Suppressor macrophage (primary cell): ENCODE measurements at regions not wholly inside any gene's neighbourhood (a gene's known extent, or its start where the extent isn't known, plus 50 kb on each side); places are given as distances from the start of the nearest gene placed in this dataset.
"Not testable (repeated sequence)": the region's sequence is repeated elsewhere in the genome, so short reads cannot be mapped to it uniquely, and the experiment has no call there.

Experiments
- DNase-seq, 4 experiments: peaks; one replicate each; pipeline ENCODE4 v3.0.0-alpha.2; 2020 to 2022

DNA sequence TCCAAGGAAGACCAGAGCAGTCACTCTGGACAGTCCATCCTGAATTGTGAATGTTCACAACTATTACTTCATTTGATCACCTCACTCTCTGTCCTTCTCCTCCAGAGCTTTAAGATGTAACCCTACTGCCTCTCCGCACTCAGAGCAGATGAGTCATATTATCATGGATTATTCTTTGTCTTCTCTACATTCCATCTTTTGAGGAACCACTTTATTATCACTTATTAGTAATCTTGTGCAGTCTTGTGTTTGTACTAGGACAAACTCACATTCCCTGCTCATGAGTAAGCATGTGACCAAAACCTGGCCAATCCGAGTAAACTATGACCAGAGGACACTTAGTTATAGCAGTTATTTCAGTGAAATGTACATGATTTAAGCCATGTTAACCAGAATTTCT, 401.5 kb upstream of the ADGRB3 start:
- no peak for DNase-seq

DNA sequence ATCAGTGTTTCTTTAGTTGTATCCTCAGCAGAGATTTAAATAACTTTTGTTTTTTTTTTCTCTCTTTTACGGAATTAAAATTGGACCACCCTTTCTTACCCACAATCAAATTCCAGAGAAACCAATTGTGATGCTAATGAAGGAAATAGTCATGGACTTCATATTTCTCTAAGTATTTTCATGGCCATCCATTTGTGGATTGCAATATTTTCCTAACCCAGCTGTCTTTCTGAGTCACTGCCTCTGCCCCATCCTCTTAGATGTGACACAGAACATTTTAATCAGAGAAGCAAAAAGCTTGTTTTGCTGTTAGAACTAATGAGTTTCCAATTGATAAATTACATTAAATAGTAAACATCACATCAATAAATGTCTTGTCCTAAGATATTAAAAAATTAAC, 405.5 kb upstream of the ADGRB3 start:
- DNase-seq = no peak

DNA sequence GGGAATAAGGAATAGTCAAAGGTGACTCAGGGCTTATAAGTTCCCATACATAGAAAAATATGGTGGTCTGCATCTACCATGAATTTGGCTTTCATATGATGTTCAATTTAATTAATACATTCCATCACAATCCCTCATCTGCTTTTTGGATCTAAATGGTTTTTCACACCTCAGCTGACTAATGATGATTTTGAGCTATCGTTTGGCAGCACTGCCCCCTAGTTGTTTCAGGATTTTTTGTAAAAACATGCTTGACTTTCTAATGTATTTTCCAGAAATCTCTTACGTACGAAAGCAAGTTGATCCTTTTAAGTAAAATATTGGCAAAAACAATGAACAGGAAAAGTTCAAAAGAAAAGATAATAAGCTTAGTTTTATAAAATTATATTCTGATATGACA, 408.6 kb upstream of the ADGRB3 start:
- DNase-seq = no peak

DNA sequence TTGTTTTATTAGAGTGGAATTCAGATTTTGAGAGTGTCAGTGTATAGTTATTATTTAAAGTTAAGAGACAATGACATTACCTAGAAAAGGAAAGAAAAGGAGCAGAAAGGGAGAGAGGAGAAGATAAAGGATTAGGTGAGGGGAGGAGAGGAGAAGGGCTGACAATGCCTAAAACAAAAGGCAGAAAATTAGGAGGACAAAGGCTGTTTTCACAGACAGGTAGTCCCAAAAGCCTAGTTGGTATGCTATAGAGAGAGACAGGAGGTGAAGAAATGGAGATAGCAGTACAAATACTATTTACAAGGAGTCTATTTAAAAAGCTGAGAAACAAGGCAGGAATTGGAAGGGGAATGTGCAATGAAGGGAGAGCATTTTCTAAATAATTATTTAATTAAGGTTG, 409.4 kb upstream of the ADGRB3 start:
- DNase-seq = no peak

DNA sequence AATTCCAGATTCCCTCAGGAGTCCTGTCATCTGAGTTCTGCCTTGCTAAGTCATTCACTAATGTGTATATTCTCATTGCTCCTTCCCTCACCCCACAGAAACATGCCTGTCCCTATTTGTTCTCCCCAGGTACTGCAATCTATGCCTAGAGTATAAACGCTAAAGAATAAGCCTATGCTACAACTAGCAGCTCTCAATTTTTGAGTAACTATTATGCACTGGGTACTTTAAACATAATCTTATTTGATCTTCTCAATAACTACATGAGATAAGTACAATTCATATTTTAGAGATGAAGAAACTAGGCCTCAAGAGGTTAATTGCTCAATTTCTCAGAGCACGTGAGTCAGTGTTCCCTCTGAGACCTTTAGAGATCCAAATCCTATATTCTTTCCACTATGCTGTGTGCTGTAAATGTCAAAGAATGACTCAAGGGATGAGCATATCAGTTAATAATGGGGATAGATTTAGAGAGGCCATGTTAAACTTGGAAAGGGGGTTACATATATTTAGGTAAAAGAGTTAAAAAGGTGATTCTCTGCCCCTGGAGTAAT, 423.8 kb upstream of the ADGRB3 start:
- DNase-seq = no peak

DNA sequence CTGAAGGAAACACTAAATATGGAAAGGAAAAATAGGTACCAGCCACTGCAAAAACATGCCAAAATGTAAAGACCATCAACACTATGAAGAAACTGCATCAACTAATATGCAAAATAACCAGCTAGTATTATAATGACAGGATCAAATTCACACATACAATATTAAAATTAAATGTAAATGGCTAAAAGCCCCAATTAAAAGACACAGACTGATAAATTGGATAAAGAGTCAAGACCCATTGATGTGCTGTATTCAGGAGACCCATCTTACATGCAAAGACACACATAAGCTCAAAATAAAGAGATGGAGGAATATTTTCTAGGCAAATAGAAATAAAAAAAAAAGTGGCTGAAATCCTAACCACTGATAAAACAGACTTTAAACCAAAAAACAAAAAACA, 427.5 kb upstream of the ADGRB3 start:
- not testable (repeated sequence) for DNase-seq

DNA sequence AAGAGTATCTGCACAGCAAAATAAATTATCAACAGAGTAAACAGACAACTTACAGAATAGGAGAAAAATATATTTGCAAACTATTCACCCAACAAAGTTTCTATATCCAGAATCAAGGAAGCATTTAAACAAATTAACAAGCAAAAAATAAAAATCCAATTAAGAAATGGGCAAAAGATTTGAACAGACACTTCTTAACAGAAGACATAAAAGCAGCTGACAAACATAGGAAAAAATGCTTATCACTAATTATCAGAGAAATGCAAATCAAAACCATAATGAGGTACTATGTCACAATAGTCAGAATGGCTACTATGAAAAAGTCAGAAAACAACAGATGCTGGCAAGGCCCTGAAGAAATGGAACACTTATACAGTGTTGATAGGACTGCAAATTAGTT, 434.2 kb upstream of the ADGRB3 start:
- DNase-seq = no peak

DNA sequence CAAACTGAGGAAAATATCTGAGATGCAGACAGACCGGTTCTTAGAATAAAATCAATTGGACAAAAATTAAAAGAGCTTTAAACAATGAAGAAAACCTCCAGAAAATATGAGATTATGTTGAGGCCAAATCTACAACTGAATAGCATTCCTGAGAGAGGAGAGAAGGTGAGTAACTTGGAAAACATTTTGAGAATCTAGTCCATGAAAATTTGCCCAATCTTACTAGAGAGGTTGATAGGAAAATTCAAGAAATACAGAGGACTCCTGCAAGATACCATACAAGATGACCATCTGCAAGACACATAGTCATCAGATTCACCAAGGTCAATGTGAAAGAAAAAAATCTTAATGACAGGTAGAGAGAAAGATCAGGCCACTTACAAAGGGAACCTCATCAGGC, 437.7 kb upstream of the ADGRB3 start:
- DNase-seq = no peak

DNA sequence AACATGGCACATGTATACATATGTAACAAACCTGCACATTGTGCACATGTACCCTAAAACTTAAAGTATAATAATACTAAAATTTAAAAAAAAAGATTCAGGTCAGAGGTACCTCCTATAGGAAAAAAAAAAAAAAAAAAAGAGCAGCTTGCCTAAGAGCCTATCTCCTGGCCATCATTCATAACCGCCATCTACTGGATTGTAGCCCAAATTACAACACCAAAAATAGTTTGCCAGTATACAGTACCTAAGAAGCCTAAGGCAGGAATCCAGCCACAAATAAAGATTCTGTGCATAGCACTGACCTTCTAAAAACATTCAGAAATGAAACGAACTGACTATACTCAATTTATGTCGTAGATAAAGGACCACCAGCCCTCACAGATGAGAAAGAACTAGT, 438.4 kb upstream of the ADGRB3 start:
- no peak for DNase-seq

DNA sequence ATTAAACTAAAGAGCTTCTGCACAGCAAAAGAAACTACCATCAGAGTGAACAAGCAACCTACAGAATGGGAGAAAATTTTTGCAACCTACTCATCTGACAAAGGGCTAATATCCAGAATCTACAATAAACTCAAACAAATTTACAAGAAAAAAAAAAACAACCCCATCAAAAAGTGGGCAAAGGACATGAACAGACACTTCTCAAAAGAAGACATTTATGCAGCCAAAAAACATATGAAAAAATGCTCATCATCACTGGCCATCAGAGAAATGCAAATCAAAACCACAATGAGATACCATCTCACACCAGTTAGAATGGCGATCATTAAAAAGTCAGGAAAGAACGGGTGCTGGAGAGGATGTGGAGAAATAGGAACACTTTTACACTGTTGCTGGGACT, 439.3 kb upstream of the ADGRB3 start:
- DNase-seq = not testable (repeated sequence)

DNA sequence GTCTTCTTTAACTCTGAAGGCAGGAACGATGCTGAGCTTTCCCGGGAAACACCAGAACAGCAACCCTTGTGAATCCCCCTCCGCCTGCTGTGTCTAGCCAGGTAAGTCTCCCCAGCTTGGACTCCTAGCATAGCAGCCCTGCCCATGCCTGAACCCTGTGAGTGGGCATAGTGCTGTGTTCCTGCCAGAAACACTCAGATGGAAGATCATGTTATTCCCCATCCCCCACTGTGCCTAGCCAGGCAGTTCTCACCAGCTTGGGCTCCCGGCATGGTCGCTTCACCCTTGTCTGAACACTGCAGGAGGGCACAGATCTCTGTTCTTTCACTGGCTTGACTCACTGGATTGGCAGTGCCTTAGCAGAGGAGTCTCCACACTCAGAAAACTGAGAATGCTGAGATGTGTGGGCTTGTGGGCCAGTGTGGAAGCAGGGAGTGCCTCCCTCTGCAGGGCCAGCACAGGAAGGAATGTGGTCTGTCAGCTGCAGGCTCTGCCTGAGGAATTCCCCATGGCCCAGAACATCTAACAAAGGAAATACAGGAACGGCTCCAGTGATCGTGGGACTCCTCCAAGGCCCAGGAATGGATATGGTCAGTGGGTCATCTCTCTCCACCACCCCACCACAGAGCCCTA, 440.1 kb upstream of the ADGRB3 start:
- DNase-seq = no peak

DNA sequence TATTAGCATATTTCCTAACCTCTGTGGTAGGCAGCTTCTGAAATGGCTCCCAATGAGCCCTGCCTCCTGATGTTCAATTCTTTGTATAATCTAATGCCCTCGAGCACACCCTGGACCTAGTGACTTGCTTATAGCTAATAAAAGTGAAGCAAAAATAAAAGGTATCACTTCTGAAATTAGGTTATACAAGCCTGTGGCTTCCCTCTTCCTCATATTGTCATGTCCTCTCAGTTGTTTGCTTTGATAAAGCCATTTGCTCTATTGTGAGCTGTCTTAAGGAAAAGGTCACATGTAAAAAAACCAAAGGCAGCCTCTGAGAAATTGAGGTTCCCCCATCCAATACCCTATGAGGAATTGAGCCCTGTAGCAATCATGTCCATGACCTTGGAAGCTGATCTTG, 442.1 kb upstream of the ADGRB3 start:
- no peak for DNase-seq

DNA sequence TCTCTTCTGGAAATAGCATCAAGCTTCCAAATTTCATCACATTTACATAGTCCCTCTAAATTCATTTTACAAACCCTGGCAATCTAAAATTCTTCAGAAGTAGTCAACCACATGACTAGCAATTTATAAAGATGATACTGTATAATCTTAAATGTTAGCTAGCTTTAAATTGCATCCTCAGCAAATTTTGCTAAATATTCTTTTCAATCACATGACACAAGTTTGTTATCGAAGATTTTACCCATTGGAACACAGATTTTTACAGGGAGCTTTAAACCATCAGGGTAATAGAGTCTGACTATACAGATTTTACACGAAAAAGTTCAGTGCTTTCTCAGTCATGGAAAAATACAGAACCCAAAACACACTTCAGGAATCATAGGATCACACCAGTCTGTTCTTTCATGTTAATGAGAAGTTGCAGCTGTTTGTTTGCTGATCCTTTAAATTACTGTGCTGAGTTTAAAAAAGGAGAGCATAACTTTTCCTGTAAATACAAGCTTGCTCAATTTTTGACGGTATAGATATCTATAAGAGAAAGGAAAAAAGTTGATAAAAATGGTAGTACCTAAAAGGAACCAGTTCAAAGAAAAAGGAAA, 445.8 kb upstream of the ADGRB3 start:
- no peak for DNase-seq

DNA sequence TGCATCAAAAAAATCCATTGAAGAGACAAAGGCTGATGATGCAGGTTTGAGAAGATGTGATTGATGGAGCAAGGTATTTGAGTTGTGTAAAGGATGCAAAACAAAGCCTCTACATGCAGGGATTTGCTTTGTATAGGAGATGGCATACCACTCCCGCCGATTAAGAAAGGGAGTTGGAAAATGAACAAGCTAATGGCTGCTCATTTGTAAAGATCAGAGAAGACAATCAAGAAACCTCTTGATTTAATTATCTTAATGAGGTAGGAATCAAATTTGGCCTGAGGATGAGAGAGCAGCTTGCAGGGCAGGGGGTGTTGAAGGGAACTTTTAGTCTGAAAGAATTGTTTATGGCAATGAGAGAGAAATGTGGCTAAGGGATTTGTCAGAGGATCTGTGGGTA, 448.2 kb upstream of the ADGRB3 start:
- no peak for DNase-seq

DNA sequence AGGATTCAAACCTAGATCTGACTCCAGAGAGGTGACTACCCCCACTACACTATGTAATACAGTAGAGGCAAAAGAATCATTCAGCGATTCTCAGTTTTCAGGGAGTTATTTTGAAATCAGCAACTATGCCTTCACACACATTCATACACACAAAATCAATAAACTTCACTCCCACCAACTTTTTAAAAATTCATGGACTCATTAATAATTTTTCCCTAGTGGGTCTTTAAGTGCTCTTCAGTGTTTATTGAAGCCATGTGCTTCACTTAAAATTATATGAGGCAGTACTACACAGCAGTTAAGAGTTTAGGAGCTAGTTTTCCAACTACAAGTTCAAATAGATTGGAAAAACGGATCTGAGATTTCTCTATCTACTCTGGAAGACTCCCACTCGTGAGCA, 452.7 kb upstream of the ADGRB3 start:
- DNase-seq = no peak

DNA sequence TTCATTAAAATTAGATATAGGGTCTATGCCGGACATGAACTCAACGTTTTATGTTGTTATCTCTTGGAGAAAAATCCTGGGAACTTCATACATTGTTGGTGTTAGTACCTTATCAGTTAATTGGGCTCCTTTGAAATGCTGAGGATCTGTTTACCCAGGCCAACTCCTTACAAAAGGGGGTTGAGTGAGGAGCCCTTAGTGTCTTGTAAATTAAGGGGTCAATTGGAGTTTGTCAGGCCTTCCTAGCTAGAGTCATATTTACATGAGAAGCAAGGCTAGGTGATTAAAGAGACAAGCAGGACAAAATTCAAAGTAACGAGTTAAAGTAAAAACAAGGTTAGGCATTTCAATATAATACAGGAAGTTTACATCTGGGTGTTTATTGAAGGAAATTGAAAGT, 454.1 kb upstream of the ADGRB3 start:
- DNase-seq = not testable (repeated sequence)

DNA sequence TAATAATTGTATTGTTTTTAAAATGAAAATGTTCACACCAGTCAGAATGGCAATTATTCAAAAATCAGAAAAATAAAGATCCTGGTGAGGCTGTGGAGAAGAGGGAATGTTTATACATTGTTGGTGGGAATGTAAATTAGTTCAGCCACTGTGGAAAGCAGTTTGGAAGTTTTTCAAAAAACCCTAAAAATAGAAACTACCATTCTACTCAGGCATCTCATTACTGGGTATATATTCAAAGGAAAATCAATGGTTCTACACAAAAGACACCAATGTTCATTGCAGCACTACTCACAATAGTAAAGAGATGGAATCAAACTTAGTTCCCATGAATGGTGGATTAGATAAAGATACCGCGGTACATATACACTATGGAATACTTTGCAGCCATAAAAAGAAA, 461.5 kb upstream of the ADGRB3 start:
- DNase-seq = no peak

DNA sequence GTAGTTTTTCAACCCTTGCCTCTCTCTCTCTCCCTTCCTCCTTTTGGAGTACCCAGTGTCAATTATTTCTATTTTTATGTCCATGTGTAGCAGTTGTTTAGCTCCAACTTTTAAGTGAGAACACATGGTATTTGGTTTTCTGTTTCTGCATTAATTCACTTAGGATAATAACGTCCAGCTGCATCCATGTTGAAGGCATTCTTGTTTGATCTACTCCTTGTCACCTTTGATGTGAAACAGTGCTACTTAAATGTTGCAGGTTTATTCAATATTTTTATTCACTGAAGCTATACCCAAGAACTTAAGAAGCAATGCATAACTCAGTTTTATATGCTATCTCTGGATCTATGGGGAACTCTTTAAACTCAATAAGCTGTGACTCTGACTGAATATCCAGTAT, 465.2 kb upstream of the ADGRB3 start:
- no peak for DNase-seq

DNA sequence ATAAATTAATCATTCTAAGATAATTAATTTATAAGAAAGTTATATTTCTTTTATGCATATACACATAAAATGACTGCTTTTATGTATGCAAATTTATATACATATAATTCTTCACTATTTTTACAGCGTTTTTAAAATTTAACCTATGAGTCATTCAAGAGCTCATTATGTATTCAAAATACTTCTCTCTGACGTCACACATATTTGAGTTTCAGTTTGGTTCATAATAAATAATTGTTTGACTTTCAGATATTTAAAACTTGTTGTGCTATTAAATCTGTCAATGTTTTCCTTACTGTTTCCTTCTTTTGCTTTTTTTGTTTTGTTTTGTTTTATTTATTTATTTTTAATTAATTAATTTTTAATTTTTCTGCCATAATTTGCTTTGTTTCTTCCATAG, 467.5 kb upstream of the ADGRB3 start:
- no peak for DNase-seq

DNA sequence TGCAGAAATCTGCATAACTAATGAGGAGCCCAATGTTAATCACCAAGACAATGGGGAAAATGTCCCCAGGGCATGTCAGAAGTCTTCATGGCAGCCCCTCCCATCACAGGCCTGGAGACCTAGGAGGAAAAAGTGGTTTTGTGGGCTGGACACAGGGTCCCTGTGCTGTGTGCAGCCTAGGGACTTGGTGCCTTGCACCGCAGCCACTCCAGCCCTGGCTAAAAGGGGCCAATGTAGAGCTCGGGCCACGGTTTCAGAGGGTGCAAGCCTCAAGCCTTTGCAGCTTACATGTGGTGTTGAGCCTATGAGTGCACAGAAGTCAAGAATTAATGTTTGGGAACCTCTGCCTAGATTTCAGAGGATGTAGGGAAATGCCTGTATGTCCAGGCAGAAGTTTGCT, 474.3 kb upstream of the ADGRB3 start:
- not testable (repeated sequence) for DNase-seq

DNA sequence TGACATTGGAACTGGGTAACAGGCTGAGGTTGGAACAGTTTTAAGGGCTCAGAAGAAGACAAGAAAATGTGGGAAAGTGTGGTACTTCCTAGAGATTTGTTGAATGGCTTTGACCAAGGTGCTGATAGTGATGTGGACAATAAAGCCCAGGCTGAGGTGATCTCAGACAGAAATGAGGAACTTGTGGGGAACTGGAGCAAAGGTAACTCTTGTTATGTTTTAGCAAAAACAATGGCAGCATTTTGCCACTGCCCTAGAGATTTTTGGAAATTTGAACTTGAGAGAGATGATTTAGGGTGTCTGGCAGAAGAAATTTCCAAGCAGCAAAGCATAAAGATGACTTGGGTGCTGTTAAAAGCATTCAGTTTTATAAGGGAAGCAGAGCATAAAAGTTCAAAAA, 474.7 kb upstream of the ADGRB3 start:
- DNase-seq = no peak

DNA sequence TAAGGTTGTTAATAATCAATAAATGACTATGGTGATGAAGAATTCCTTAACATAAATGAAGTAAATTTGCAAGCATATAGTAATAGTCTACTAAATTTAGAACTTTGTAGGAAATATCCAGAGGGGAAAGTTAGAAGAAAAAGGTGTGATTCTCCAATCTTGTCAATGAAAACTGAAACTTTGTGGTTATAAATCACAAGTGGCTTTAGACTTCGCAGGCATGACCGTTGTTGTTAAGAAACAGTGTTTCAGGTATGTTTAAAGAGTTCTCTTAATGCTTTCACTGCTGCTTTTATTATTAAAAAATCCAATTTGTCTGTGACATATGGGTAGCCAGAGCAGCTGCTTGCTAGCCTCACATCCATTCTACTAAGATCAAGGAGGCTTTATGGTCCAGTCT, 475.6 kb upstream of the ADGRB3 start:
- DNase-seq = no peak

DNA sequence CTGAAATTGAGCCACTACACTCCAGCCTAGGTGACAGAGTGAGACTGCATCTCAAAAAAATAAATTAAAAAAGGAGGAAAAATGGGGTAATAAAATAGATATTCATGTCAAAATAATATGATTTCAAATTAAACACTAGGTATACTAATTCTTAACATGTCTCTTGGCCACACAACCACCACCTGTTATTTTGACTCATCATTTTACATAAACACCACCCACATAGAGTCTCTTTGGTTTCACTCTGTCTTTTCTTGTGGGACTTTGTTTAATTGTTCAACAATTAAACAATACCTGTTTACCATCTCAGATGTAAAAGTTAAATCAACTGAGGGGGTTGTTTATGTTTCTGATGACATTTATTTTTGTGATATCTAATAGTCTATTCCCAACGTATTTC, 476.8 kb upstream of the ADGRB3 start:
- DNase-seq = no peak

DNA sequence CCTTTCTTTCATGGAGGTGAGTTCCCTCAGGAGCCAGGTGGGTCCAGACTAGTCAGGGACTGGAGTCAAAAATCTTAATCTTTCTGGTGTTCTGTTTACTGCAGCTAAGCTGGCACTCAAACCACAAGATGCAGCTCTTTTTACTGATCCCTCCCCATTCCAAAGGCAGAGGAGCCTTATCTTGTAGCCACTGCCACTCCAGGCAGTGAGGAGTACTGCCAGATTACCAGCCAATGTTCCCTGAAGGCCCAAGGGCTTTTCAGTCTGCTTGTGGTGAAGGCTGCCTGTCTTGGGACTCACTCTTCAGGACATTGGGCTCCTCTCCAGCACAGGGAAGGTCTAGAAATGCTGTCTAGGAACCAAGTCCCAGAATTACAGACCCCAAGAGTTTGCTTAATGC, 490.4 kb upstream of the ADGRB3 start:
- DNase-seq = no peak

DNA sequence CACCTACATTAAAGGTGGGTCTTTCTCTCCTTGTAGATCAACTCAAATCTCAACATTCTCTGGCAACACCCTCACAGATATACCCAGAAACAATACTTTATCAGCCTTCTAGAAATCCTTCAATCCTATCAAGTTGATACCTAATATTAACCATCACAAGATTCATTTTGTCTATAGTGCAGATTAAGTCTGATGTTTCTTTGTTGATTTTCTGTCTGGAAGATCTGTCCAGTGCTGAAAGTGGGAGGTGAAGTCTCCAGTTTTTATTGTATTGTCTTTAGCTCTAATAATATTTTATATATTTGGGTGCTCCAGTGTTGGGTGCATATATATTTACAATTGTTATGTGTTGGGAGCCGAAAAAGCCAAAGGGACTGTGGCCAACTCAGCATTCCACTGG, 493.9 kb upstream of the ADGRB3 start:
- no peak for DNase-seq
